ENCODE measurements at regions not wholly inside any gene's neighbourhood (a gene's known extent, or its start where the extent isn't known, plus 50 kb on each side); places are given as distances from the start of the nearest gene placed in this dataset.

DNA sequence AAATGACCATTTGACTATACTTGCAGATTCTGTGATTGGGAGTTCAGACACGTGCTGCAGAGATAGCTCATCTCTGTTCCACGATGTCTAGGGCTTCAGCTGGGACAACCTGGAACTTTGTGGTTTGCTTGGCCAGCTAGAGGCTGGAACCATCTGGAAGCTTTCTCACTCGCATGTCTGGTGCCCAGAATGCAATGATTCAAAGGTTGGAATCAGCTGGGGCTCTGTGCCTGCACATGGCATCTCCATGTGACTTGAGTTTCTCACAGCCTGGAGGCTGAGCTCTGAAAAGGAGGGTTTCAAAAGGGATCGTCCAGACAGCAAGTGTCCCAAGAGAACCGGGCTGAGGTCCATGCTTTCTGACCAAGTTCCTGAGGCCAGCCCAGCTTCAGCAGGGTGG is 465.2 kb downstream of the GADD45G start:
- no peak for DNase-seq
- H3K36me3 ChIP-seq (ENCODE audit: control insufficient read depth, insufficient read depth, low read length), result no peaks in the 10 kb centered on the region
- Mint-ChIP-seq H3K36me3 (ENCODE audit: low read depth) (no peaks in the 10 kb centered on the region), H3K27me3 (ENCODE audit: insufficient read depth) (peaks cover 2% of the 10 kb centered on the region), H3K4me3 (no peak overlapping the region), H3K27ac (no peak overlapping the region), H3K4me1 (no peaks in the 10 kb centered on the region), H3K9me3 (no peaks in the 10 kb centered on the region)
- 89 to 90% methylated on average over 5 of the region's 5 CpGs for WGBS, 2 experiments (ENCODE audit: insufficient coverage in 1 of 2, insufficient read length in 1 of 2)
- H3K4me3 ChIP-seq (ENCODE audit: low read length), result no peak overlapping the region
- H3K9ac ChIP-seq (ENCODE audit: extremely low read depth, low read length, poor library complexity, severe bottlenecking), result no peak overlapping the region
- TF ChIP-seq, protein P1, sequence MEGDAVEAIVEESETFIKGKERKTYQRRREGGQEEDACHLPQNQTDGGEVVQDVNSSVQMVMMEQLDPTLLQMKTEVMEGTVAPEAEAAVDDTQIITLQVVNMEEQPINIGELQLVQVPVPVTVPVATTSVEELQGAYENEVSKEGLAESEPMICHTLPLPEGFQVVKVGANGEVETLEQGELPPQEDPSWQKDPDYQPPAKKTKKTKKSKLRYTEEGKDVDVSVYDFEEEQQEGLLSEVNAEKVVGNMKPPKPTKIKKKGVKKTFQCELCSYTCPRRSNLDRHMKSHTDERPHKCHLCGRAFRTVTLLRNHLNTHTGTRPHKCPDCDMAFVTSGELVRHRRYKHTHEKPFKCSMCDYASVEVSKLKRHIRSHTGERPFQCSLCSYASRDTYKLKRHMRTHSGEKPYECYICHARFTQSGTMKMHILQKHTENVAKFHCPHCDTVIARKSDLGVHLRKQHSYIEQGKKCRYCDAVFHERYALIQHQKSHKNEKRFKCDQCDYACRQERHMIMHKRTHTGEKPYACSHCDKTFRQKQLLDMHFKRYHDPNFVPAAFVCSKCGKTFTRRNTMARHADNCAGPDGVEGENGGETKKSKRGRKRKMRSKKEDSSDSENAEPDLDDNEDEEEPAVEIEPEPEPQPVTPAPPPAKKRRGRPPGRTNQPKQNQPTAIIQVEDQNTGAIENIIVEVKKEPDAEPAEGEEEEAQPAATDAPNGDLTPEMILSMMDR (conservative IDR thresholded peaks at IDR 0.05), result no peak
- peaks cover 6% of the 10 kb centered on the region for H3K27me3 ChIP-seq (ENCODE audit: control insufficient read depth, insufficient read depth, low read length, poor library complexity, severe bottlenecking)
- H3K27ac ChIP-seq (ENCODE audit: low read depth, low read length), result no peak overlapping the region
- H3K4me1 ChIP-seq (ENCODE audit: control insufficient read depth, insufficient read depth, low read length), result no peaks in the 10 kb centered on the region
- H3K9me3 ChIP-seq (ENCODE audit: control insufficient read depth, low read length), result no peaks in the 10 kb centered on the region

DNA sequence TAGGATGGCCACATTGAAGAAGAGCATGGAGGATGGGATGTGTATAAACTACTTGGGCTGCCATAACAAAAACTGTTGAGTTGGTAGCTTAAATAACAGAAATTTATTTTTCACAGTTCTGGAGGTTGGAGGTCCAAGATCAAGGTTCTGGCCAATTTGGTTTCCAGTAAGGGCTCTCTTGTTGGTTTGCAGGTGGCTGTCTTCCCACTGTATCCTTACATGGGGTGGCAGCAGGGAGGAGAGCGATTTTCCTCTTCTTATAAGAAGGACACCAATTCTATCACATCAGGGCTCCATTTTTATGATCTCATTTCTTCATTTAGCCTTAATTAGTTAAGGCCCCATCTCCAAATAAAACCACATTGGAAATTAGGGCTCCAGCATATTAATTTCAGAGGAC is 465.7 kb downstream of the GADD45G start:
- Histone ChIP-seq H3K4me1 (ENCODE audit: control insufficient read depth, insufficient read depth, low read length) (no peaks in the 10 kb centered on the region), H3K27ac (ENCODE audit: low read depth, low read length) (no peak overlapping the region), H3K4me3 (ENCODE audit: low read length) (no peak overlapping the region), H3K27me3 (ENCODE audit: control insufficient read depth, insufficient read depth, low read length, poor library complexity, severe bottlenecking) (peaks cover 6% of the 10 kb centered on the region), H3K9me3 (ENCODE audit: control insufficient read depth, low read length) (no peaks in the 10 kb centered on the region), H3K36me3 (ENCODE audit: control insufficient read depth, insufficient read depth, low read length) (no peaks in the 10 kb centered on the region), H3K9ac (ENCODE audit: extremely low read depth, low read length, poor library complexity, severe bottlenecking) (no peak overlapping the region)
- peaks cover 2% of the 10 kb centered on the region for H3K27me3 Mint-ChIP-seq (ENCODE audit: insufficient read depth)
- H3K27ac Mint-ChIP-seq, result no peak overlapping the region
- H3K36me3 Mint-ChIP-seq (ENCODE audit: low read depth), result no peaks in the 10 kb centered on the region
- 93% methylated on average over 1 of the region's 1 CpG; no CpG with 5 or more reads in 1 of the 2 experiments for WGBS, 2 experiments (ENCODE audit: insufficient coverage in 1 of 2, insufficient read length in 1 of 2)
- no peaks in the 10 kb centered on the region for H3K9me3 Mint-ChIP-seq
- H3K4me3 Mint-ChIP-seq, result no peak overlapping the region
- H3K4me1 Mint-ChIP-seq, result no peaks in the 10 kb centered on the region
- TF ChIP-seq, protein P1 (conservative IDR thresholded peaks at IDR 0.05), result no peak
- DNase-seq, result no peak

DNA sequence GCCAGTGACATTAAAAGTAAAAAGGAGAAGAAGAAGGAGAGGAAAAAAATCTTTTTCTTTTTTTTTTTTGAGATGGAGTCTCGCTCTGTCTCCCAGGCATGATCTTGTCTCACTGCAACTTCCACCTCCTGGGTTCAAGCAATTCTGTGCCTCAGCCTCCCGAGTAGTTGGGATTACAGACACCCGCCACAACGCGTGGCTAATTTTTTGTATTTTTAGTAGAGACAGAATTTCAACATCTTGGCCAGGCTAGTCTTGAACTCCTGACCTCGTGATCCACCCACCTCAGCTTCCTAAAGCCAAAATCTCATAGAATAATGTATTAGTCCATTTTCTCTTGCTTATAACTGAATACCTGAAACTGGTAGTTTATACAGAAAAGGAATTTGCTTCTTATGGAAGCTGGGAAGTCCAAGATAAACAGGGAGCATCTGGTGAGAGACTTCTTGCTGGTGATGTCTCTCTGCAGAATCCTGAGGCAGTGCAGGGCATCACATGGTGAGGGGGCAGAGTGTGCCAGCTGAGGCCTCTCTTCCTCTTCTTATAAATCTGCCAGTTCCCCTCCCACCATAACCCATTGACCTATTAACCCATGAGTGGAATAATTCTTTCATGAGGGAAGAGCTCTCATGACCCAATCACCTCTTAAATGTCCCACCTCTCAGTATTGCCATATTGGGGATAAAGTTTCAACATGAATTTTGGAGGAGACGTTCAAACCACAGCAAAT is 466.3 kb downstream of the GADD45G start:
- Mint-ChIP-seq H3K4me3 (no peak overlapping the region), H3K27ac (no peak overlapping the region), H3K9me3 (no peaks in the 10 kb centered on the region), H3K36me3 (ENCODE audit: low read depth) (no peaks in the 10 kb centered on the region), H3K27me3 (ENCODE audit: insufficient read depth) (peaks cover 2% of the 10 kb centered on the region), H3K4me1 (no peaks in the 10 kb centered on the region)
- no peak overlapping the region for H3K4me3 ChIP-seq (ENCODE audit: low read length)
- 94% methylated on average over 7 of the region's 7 CpGs; no CpG with 5 or more reads in 1 of the 2 experiments for WGBS, 2 experiments (ENCODE audit: insufficient coverage in 1 of 2, insufficient read length in 1 of 2)
- H3K27ac ChIP-seq (ENCODE audit: low read depth, low read length), result no peak overlapping the region
- no peaks in the 10 kb centered on the region for H3K9me3 ChIP-seq (ENCODE audit: control insufficient read depth, low read length)
- TF ChIP-seq, protein P1 (conservative IDR thresholded peaks at IDR 0.05), result no peak
- H3K9ac ChIP-seq (ENCODE audit: extremely low read depth, low read length, poor library complexity, severe bottlenecking), result no peak overlapping the region
- H3K4me1 ChIP-seq (ENCODE audit: control insufficient read depth, insufficient read depth, low read length), result no peaks in the 10 kb centered on the region
- H3K36me3 ChIP-seq (ENCODE audit: control insufficient read depth, insufficient read depth, low read length), result no peaks in the 10 kb centered on the region
- no peak for DNase-seq
- peaks cover 6% of the 10 kb centered on the region for H3K27me3 ChIP-seq (ENCODE audit: control insufficient read depth, insufficient read depth, low read length, poor library complexity, severe bottlenecking)

Measured in endodermal cell (in vitro differentiated cells).